ENCODE measurements at regions not wholly inside any gene's neighbourhood (a gene's known extent, or its start where the extent isn't known, plus 50 kb on each side); places are given as distances from the start of the nearest gene placed in this dataset.

GRCh38 chrX:122583551-122583950 lies 600.5 kb upstream of the GRIA3 start:
- TF ChIP-seq CTCF (IDR thresholded peaks at IDR 0.05) (no peak), POLR2A (IDR thresholded peaks at IDR 0.05) (no peak)
